Tibial nerve (tissue), 4 donors: ENCODE measurements at regions not wholly inside any gene's neighbourhood (a gene's known extent, or its start where the extent isn't known, plus 50 kb on each side); places are given as distances from the start of the nearest gene placed in this dataset.

Experiments used
- CTCF ChIP-seq, 5 experiments: fragments of 200-600 bp in 3 of 5; fragments of 450-650 bp in 2 of 5; sonication (generic) in 3 of 5; IDR thresholded peaks; one replicate each; pipeline ENCODE4 v1.5.1; 2016 to 2019; ENCODE audit warnings: antibody characterized with exemption in 5 of 5, mild to moderate bottlenecking in 3 of 5, moderate library complexity in 2 of 5
- EP300 ChIP-seq, 2 donors: sonication (generic); formaldehyde crosslinking; IDR thresholded peaks; one replicate each; pipeline ENCODE4 v1.6.1; 2017; ENCODE audit warnings: antibody characterized with exemption in 2 of 2, mild to moderate bottlenecking in 1 of 2
- POLR2A ChIP-seq, 2 donors: fragments of 450-650 bp; IDR thresholded peaks; one replicate each; pipeline ENCODE4 v1.6.1; 2017; ENCODE audit warnings: antibody characterized with exemption in 2 of 2, mild to moderate bottlenecking in 2 of 2, moderate library complexity in 2 of 2

- TF ChIP-seq CTCF (IDR thresholded peaks at IDR 0.05) (no peak), POLR2A (IDR thresholded peaks at IDR 0.05) (no peak), EP300 (IDR thresholded peaks at IDR 0.05) (no peak)
Observed at GRCh38 chr4:38322714-38323113, 341.3 kb upstream of the KLF3 start.
